ENCODE measurements at regions not wholly inside any gene's neighbourhood (a gene's known extent, or its start where the extent isn't known, plus 50 kb on each side); places are given as distances from the start of the nearest gene placed in this dataset.
"Not testable (repeated sequence)": the region's sequence is repeated elsewhere in the genome, so short reads cannot be mapped to it uniquely, and the experiment has no call there.

DNA sequence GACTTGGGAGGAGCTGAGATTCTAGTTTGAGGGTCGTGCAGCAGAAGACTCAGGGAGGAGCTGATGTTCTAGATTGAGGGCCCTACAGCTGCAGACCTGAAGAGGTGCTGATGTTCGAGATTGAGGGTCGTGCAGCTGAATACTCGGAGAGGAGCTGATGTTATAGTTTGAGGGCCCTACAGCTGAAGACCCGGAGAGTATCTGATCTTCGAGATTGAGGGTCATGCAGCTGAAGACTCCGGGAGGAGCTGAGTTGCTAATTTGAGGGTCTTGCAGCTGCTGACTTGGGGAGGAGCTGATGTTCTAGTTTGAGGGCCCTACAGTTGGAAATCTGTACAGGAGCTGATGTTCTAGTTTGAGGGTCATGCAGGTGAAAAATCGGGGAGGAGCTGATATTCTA, 62.1 kb upstream of the APOD start:
- TF ChIP-seq, protein P1, sequence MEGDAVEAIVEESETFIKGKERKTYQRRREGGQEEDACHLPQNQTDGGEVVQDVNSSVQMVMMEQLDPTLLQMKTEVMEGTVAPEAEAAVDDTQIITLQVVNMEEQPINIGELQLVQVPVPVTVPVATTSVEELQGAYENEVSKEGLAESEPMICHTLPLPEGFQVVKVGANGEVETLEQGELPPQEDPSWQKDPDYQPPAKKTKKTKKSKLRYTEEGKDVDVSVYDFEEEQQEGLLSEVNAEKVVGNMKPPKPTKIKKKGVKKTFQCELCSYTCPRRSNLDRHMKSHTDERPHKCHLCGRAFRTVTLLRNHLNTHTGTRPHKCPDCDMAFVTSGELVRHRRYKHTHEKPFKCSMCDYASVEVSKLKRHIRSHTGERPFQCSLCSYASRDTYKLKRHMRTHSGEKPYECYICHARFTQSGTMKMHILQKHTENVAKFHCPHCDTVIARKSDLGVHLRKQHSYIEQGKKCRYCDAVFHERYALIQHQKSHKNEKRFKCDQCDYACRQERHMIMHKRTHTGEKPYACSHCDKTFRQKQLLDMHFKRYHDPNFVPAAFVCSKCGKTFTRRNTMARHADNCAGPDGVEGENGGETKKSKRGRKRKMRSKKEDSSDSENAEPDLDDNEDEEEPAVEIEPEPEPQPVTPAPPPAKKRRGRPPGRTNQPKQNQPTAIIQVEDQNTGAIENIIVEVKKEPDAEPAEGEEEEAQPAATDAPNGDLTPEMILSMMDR (conservative IDR thresholded peaks at IDR 0.05; ENCODE audit: low read length) = not testable (repeated sequence)
- TF ChIP-seq EZH2phosphoT487 (IDR thresholded peaks at IDR 0.05; ENCODE audit: borderline replicate concordance, low read depth, low read length) = not testable (repeated sequence)
